A549 (cell line): ENCODE measurements at regions not wholly inside any gene's neighbourhood (a gene's known extent, or its start where the extent isn't known, plus 50 kb on each side); places are given as distances from the start of the nearest gene placed in this dataset.

Experiments used
- BHLHE40 ChIP-seq: IDR thresholded peaks from 2 replicates; pipeline ENCODE4 v1.6.1; 2012; ENCODE audit warnings: low read depth, low read length, inconsistent platforms
- CBX8 ChIP-seq: fragments of 200-600 bp; sonication (generic); IDR thresholded peaks from 2 replicates; pipeline ENCODE4 v1.6.1; 2016
- CEBPB ChIP-seq, 2 experiments: fragments of >200 bp in 1 of 2; sonication (Bioruptor Twin) in 1 of 2; formaldehyde crosslinking in 1 of 2; IDR thresholded peaks; 2 replicates each; pipeline ENCODE4 v1.6.1; 2012 to 2016
- CTCF ChIP-seq: fragments of >200 bp; sonication (Bioruptor Twin); formaldehyde crosslinking; IDR thresholded peaks from 3 replicates; pipeline ENCODE4 v1.5.1; 2016
- MYC ChIP-seq: IDR thresholded peaks from 2 replicates; pipeline ENCODE4 v1.6.1; 2012; ENCODE audit warnings: mild to moderate bottlenecking, inconsistent platforms, low read length, improper control_type of control experiment, borderline replicate concordance
- POLR2A ChIP-seq: IDR thresholded peaks from 2 replicates; pipeline ENCODE4 v1.6.1; 2012; ENCODE audit warnings: mild to moderate bottlenecking, low read length
- RCOR1 ChIP-seq: fragments of 150-350 bp; IDR thresholded peaks from 2 replicates; pipeline ENCODE4 v1.6.1; 2014; ENCODE audit warnings: antibody characterized with exemption, low read length, low read depth
- RFX5 ChIP-seq: fragments of 450-650 bp; IDR thresholded peaks from 2 replicates; pipeline ENCODE4 v1.7.1; 2014; ENCODE audit warnings: antibody characterized with exemption, mild to moderate bottlenecking, moderate library complexity
- TF ChIP-seq, protein P1 (sequence below): fragments of 200-600 bp; sonication (generic); IDR thresholded peaks from 2 replicates; pipeline ENCODE4 v1.6.1; 2016; ENCODE audit warnings: antibody characterized with exemption, mild to moderate bottlenecking, moderate library complexity

- TF ChIP-seq CEBPB (IDR thresholded peaks at IDR 0.05) (no peak), CTCF (no peak), CBX8 (no peak), POLR2A (no peak), RCOR1 (no peak), BHLHE40 (no peak), RFX5 (no peak), MYC (no peak)
- TF ChIP-seq, protein P1, sequence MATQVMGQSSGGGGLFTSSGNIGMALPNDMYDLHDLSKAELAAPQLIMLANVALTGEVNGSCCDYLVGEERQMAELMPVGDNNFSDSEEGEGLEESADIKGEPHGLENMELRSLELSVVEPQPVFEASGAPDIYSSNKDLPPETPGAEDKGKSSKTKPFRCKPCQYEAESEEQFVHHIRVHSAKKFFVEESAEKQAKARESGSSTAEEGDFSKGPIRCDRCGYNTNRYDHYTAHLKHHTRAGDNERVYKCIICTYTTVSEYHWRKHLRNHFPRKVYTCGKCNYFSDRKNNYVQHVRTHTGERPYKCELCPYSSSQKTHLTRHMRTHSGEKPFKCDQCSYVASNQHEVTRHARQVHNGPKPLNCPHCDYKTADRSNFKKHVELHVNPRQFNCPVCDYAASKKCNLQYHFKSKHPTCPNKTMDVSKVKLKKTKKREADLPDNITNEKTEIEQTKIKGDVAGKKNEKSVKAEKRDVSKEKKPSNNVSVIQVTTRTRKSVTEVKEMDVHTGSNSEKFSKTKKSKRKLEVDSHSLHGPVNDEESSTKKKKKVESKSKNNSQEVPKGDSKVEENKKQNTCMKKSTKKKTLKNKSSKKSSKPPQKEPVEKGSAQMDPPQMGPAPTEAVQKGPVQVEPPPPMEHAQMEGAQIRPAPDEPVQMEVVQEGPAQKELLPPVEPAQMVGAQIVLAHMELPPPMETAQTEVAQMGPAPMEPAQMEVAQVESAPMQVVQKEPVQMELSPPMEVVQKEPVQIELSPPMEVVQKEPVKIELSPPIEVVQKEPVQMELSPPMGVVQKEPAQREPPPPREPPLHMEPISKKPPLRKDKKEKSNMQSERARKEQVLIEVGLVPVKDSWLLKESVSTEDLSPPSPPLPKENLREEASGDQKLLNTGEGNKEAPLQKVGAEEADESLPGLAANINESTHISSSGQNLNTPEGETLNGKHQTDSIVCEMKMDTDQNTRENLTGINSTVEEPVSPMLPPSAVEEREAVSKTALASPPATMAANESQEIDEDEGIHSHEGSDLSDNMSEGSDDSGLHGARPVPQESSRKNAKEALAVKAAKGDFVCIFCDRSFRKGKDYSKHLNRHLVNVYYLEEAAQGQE, result no peak
These were observed 366.2 kb upstream of the VWC2 start for GRCh38 chr7:49407205-49407604.
